GM18867 (cell line): ENCODE measurements at regions not wholly inside any gene's neighbourhood (a gene's known extent, or its start where the extent isn't known, plus 50 kb on each side); places are given as distances from the start of the nearest gene placed in this dataset.
"Not testable (repeated sequence)": the region's sequence is repeated elsewhere in the genome, so short reads cannot be mapped to it uniquely, and the experiment has no call there.

Experiments
- ATAC-seq: cut with Tn5 transposase; IDR thresholded peaks from one replicate; pipeline ENCODE4 v1.9.1; 2021; ENCODE audit warnings: mild to moderate bottlenecking, moderate library complexity; ENCODE audit not compliant: unreplicated experiment

- ATAC-seq = no peak
These were observed 1413.2 kb upstream of the MAP3K7 start for GRCh38 chr6:92000112-92000511.

- no peak for ATAC-seq
These were observed 1407.9 kb upstream of the MAP3K7 start for GRCh38 chr6:91994787-91995186.

GRCh38 chr6:91982559-91982958 lies 1395.7 kb upstream of the MAP3K7 start:
- no peak for ATAC-seq

- no peak for ATAC-seq
These were observed 1389.9 kb upstream of the MAP3K7 start for GRCh38 chr6:91976797-91977196.

- ATAC-seq = no peak
These were observed 1383.8 kb upstream of the MAP3K7 start for GRCh38 chr6:91970700-91971099.

GRCh38 chr6:91965872-91966271 lies 1379.0 kb upstream of the MAP3K7 start:
- ATAC-seq = no peak

- ATAC-seq = no peak
These were observed 1374.8 kb upstream of the MAP3K7 start for GRCh38 chr6:91961671-91962070.

GRCh38 chr6:91961236-91961635 lies 1374.4 kb upstream of the MAP3K7 start:
- no peak for ATAC-seq

- no peak for ATAC-seq
These were observed 1355.0 kb upstream of the MAP3K7 start for GRCh38 chr6:91941838-91942237.

- ATAC-seq = no peak
These were observed 1353.9 kb upstream of the MAP3K7 start for GRCh38 chr6:91940801-91941200.

- ATAC-seq = no peak
These were observed 1340.0 kb upstream of the MAP3K7 start for GRCh38 chr6:91926827-91927226.

GRCh38 chr6:91926361-91926760 lies 1339.5 kb upstream of the MAP3K7 start:
- no peak for ATAC-seq

- ATAC-seq = no peak
These were observed 1325.1 kb upstream of the MAP3K7 start for GRCh38 chr6:91911945-91912344.

- no peak for ATAC-seq
These were observed 1317.8 kb upstream of the MAP3K7 start for GRCh38 chr6:91904586-91905164.

GRCh38 chr6:91895599-91896285 lies 1308.9 kb upstream of the MAP3K7 start:
- ATAC-seq = no peak

GRCh38 chr6:91886183-91886795 lies 1299.4 kb upstream of the MAP3K7 start:
- ATAC-seq = no peak

- not testable (repeated sequence) for ATAC-seq
These were observed 1294.9 kb upstream of the MAP3K7 start for GRCh38 chr6:91881791-91882190.

- no peak for ATAC-seq
These were observed 1292.6 kb upstream of the MAP3K7 start for GRCh38 chr6:91879386-91879995.

- no peak for ATAC-seq
These were observed 1291.1 kb upstream of the MAP3K7 start for GRCh38 chr6:91877994-91878393.

GRCh38 chr6:91874971-91875370 lies 1288.1 kb upstream of the MAP3K7 start:
- ATAC-seq = no peak

GRCh38 chr6:91868539-91869202 lies 1281.8 kb upstream of the MAP3K7 start:
- no peak for ATAC-seq
